ENCODE measurements at regions not wholly inside any gene's neighbourhood (a gene's known extent, or its start where the extent isn't known, plus 50 kb on each side); places are given as distances from the start of the nearest gene placed in this dataset.

- Histone ChIP-seq H3K36me3 (ENCODE audit: control insufficient read depth, insufficient read depth, low read length) (no peaks in the 10 kb centered on the region), H3K27me3 (replicated peaks; ENCODE audit: control insufficient read depth, insufficient read depth, low read length) (no peaks in the 10 kb centered on the region), H3K4me3 (replicated peaks; ENCODE audit: low read depth, low read length) (no peak overlapping the region)
- no peak for DNase-seq (ENCODE audit: extremely low read depth, insufficient read length)
- no peak for TF ChIP-seq CTCF (IDR thresholded peaks at IDR 0.05; ENCODE audit: insufficient read depth, low read length, poor library complexity, severe bottlenecking)
Observed at GRCh38 chr2:207276248-207276647, 110.5 kb upstream of the KLF7 start.

- no peak for DNase-seq (ENCODE audit: extremely low read depth, insufficient read length)
- Histone ChIP-seq H3K4me3 (replicated peaks; ENCODE audit: low read depth, low read length) (no peak overlapping the region), H3K27me3 (replicated peaks; ENCODE audit: control insufficient read depth, insufficient read depth, low read length) (no peaks in the 10 kb centered on the region), H3K36me3 (ENCODE audit: control insufficient read depth, insufficient read depth, low read length) (no peaks in the 10 kb centered on the region)
- no peak for TF ChIP-seq CTCF (IDR thresholded peaks at IDR 0.05; ENCODE audit: insufficient read depth, low read length, poor library complexity, severe bottlenecking)
Observed at GRCh38 chr2:207276858-207277257, 111.1 kb upstream of the KLF7 start.

GRCh38 chr2:207279520-207279919 is 113.8 kb upstream of the KLF7 start:
- no peak for TF ChIP-seq CTCF (IDR thresholded peaks at IDR 0.05; ENCODE audit: insufficient read depth, low read length, poor library complexity, severe bottlenecking)
- no peak for DNase-seq (ENCODE audit: extremely low read depth, insufficient read length)
- no peak overlapping the region for H3K4me3 ChIP-seq (replicated peaks; ENCODE audit: low read depth, low read length)
- H3K27me3 ChIP-seq (replicated peaks; ENCODE audit: control insufficient read depth, insufficient read depth, low read length): no peaks in the 10 kb centered on the region
- H3K36me3 ChIP-seq (ENCODE audit: control insufficient read depth, insufficient read depth, low read length): no peaks in the 10 kb centered on the region

- no peaks in the 10 kb centered on the region for H3K36me3 ChIP-seq (ENCODE audit: control insufficient read depth, insufficient read depth, low read length)
- no peak for TF ChIP-seq CTCF (IDR thresholded peaks at IDR 0.05; ENCODE audit: insufficient read depth, low read length, poor library complexity, severe bottlenecking)
- H3K4me3 ChIP-seq (replicated peaks; ENCODE audit: low read depth, low read length): no peak overlapping the region
- H3K27me3 ChIP-seq (replicated peaks; ENCODE audit: control insufficient read depth, insufficient read depth, low read length): no peaks in the 10 kb centered on the region
- DNase-seq (ENCODE audit: extremely low read depth, insufficient read length): no peak
Observed at GRCh38 chr2:207281436-207281835, 115.7 kb upstream of the KLF7 start.

GRCh38 chr2:207282916-207283315 is 117.2 kb upstream of the KLF7 start:
- Histone ChIP-seq H3K4me3 (replicated peaks; ENCODE audit: low read depth, low read length) (no peak overlapping the region), H3K36me3 (ENCODE audit: control insufficient read depth, insufficient read depth, low read length) (no peaks in the 10 kb centered on the region), H3K27me3 (replicated peaks; ENCODE audit: control insufficient read depth, insufficient read depth, low read length) (no peaks in the 10 kb centered on the region)
- TF ChIP-seq CTCF (IDR thresholded peaks at IDR 0.05; ENCODE audit: insufficient read depth, low read length, poor library complexity, severe bottlenecking): no peak
- DNase-seq (ENCODE audit: extremely low read depth, insufficient read length): no peak

GRCh38 chr2:207283356-207283755 is 117.6 kb upstream of the KLF7 start:
- no peak for DNase-seq (ENCODE audit: extremely low read depth, insufficient read length)
- no peak overlapping the region for H3K4me3 ChIP-seq (replicated peaks; ENCODE audit: low read depth, low read length)
- no peaks in the 10 kb centered on the region for H3K27me3 ChIP-seq (replicated peaks; ENCODE audit: control insufficient read depth, insufficient read depth, low read length)
- H3K36me3 ChIP-seq (ENCODE audit: control insufficient read depth, insufficient read depth, low read length): no peaks in the 10 kb centered on the region
- TF ChIP-seq CTCF (IDR thresholded peaks at IDR 0.05; ENCODE audit: insufficient read depth, low read length, poor library complexity, severe bottlenecking): no peak
